Uterus (tissue), 3 donors: ENCODE measurements at regions not wholly inside any gene's neighbourhood (a gene's known extent, or its start where the extent isn't known, plus 50 kb on each side); places are given as distances from the start of the nearest gene placed in this dataset.

Source experiments
- DNase-seq, 2 donors: peaks; one replicate each; pipeline ENCODE4 v3.0.0-alpha.2; 2019 to 2020
- H3K27ac ChIP-seq, 2 donors: fragments of 200-600 bp; sonication (generic); 1 replicate in 1 of 2; 2 replicates in 1 of 2; pipeline ENCODE4 v1.5.1; 2016 to 2018
- H3K27me3 ChIP-seq, 2 donors: fragments of 200-600 bp; sonication (generic); one replicate each; pipeline ENCODE4 v1.5.1; 2018 to 2019; ENCODE audit warnings: control low read depth in 1 of 2
- H3K36me3 ChIP-seq, 2 donors: fragments of 200-600 bp; sonication (generic); one replicate each; pipeline ENCODE4 v1.5.1; 2019; ENCODE audit warnings: control low read depth in 1 of 2
- H3K4me1 ChIP-seq, 2 donors: fragments of 200-600 bp; sonication (generic); one replicate each; pipeline ENCODE4 v1.5.1; 2018 to 2019; ENCODE audit warnings: control low read depth in 1 of 2
- H3K4me3 ChIP-seq, 2 donors: fragments of 200-600 bp; sonication (generic); 1 replicate in 1 of 2; 2 replicates in 1 of 2; pipeline ENCODE4 v1.5.1; 2018 to 2019; ENCODE audit warnings: mild to moderate bottlenecking in 1 of 2
- H3K9me3 ChIP-seq, 2 donors: fragments of 200-600 bp; sonication (generic); one replicate each; pipeline ENCODE4 v1.5.1; 2019; ENCODE audit warnings: control low read depth in 1 of 2
- CTCF ChIP-seq, 4 experiments: fragments of 200-600 bp in 2 of 4; fragments of 450-650 bp in 2 of 4; sonication (generic) in 2 of 4; IDR thresholded peaks; one replicate each; pipeline ENCODE4 v1.5.1; 2016 to 2019; ENCODE audit warnings: antibody characterized with exemption in 4 of 4, mild to moderate bottlenecking in 2 of 4, moderate library complexity in 1 of 4
- POLR2A ChIP-seq, 2 donors: fragments of 450-650 bp; IDR thresholded peaks; one replicate each; pipeline ENCODE4 v1.6.1; 2016; ENCODE audit warnings: antibody characterized with exemption in 2 of 2, mild to moderate bottlenecking in 1 of 2, moderate library complexity in 1 of 2
- intact Hi-C: fragments of 100-400 bp; cut with DNase I; formaldehyde crosslinking; loops from one replicate; pipeline ENCODE4 v1.15.1; 2023; ENCODE audit warnings: low total_unique reads
- donor health status: DM: yes; HTN: yes; CAD: no.

GRCh38 chr10:4189281-4189680, 404.3 kb upstream of the KLF6 start:
- intact Hi-C loops = no loop called here
- no peak for DNase-seq
- TF ChIP-seq CTCF (IDR thresholded peaks at IDR 0.05) (no peak), POLR2A (IDR thresholded peaks at IDR 0.05) (no peak)
- Histone ChIP-seq H3K27me3 (no peaks in the 10 kb centered on the region), H3K27ac (no peak overlapping the region), H3K9me3 (no peaks in the 10 kb centered on the region), H3K36me3 (no peaks in the 10 kb centered on the region), H3K4me1 (no peaks in the 10 kb centered on the region), H3K4me3 (no peak overlapping the region)

- Histone ChIP-seq H3K27me3 (no peaks in the 10 kb centered on the region), H3K27ac (no peak overlapping the region), H3K4me1 (no peaks in the 10 kb centered on the region), H3K36me3 (no peaks in the 10 kb centered on the region), H3K9me3 (no peaks in the 10 kb centered on the region), H3K4me3 (no peak overlapping the region)
- TF ChIP-seq CTCF (IDR thresholded peaks at IDR 0.05) = no peak
- DNase-seq = no peak
- intact Hi-C loops = no loop called here
Measured at GRCh38 chr10:4188406-4188805, 403.4 kb upstream of the KLF6 start.

- H3K4me1 ChIP-seq = no peaks in the 10 kb centered on the region
- no peak for DNase-seq
- TF ChIP-seq POLR2A (IDR thresholded peaks at IDR 0.05) (no peak), CTCF (IDR thresholded peaks at IDR 0.05) (no peak)
- no peaks in the 10 kb centered on the region for H3K27me3 ChIP-seq
- H3K36me3 ChIP-seq = no peaks in the 10 kb centered on the region
- H3K27ac ChIP-seq = no peak overlapping the region
- H3K4me3 ChIP-seq = no peak overlapping the region
- H3K9me3 ChIP-seq = no peaks in the 10 kb centered on the region
- intact Hi-C loops = no loop called here
Measured at GRCh38 chr10:4186849-4187540, 402.0 kb upstream of the KLF6 start.

GRCh38 chr10:4183761-4184261, 398.8 kb upstream of the KLF6 start:
- DNase-seq = no peak
- intact Hi-C loops = no loop called here

More at GRCh38 chr10:4183761-4184261, 398.8 kb upstream of the KLF6 start:
- H3K4me1 ChIP-seq = no peaks in the 10 kb centered on the region
- no peak for TF ChIP-seq CTCF (IDR thresholded peaks at IDR 0.05)
- TF ChIP-seq POLR2A (IDR thresholded peaks at IDR 0.05) = no peak
- no peaks in the 10 kb centered on the region for H3K36me3 ChIP-seq
- H3K27me3 ChIP-seq = no peaks in the 10 kb centered on the region
- H3K27ac ChIP-seq = peak overlapping the region in 1 of 2 donors; percentile 69
- no peak overlapping the region for H3K4me3 ChIP-seq
- H3K9me3 ChIP-seq = no peaks in the 10 kb centered on the region
